Endothelial cell of umbilical vein (primary cell): ENCODE measurements at regions not wholly inside any gene's neighbourhood (a gene's known extent, or its start where the extent isn't known, plus 50 kb on each side); places are given as distances from the start of the nearest gene placed in this dataset.

ENCODE experiments used
- BruUV-seq: library from RNA; stranded (reverse); fragments of 400-500 nt; replicated peaks from 2 replicates; lab custom pipeline; 2021; lab: Mats Ljungman, UMichigan
- CTCF ChIA-PET: fragments of 300-600, 350-600 bp; sonication (Branson Sonifier 250); formaldehyde crosslinking; loops from one replicate; lab custom pipeline; 2021; ENCODE audit warnings: antibody characterized with exemption, inconsistent platforms; lab: Charles Lee
- POLR2A ChIA-PET: fragments of 300-600, 350-600 bp; sonication (Branson Sonifier 250); formaldehyde crosslinking; loops from one replicate; lab custom pipeline; 2021; ENCODE audit warnings: antibody characterized with exemption, inconsistent platforms; lab: Charles Lee
- DNase-seq: peaks from one replicate; pipeline ENCODE4 v3.0.0-alpha.2; 2011; ENCODE audit warnings: low read depth, low spot score
- FAIRE-seq: peaks from 2 replicates; lab custom pipeline; 2011; peaks lifted over from hg19 to GRCh38; lab: Jason Lieb, UNC
- H2AFZ ChIP-seq: 2 replicates; pipeline ENCODE4 v1.6.0; 2012; ENCODE audit warnings: low read depth, low read length, control low read depth, inconsistent platforms
- H3K27ac ChIP-seq: 2 replicates; pipeline ENCODE4 v1.5.1; 2011; ENCODE audit warnings: low read depth, mild to moderate bottlenecking, control low read depth, low read length, moderate library complexity; ENCODE audit not compliant: insufficient read depth
- H3K27me3 ChIP-seq, 2 experiments: 2 replicates each; pipeline versions ENCODE4 v1.6.0 to v1.6.1; 2011; ENCODE audit warnings: low read length in 2 of 2, mixed read lengths in 1 of 2; ENCODE audit not compliant: control insufficient read depth in 2 of 2, insufficient read depth in 2 of 2
- H3K36me3 ChIP-seq, 2 experiments: 2 replicates in 1 of 2; 3 replicates in 1 of 2; pipeline ENCODE4 v1.5.1; 2011; ENCODE audit warnings: low read length in 2 of 2, mild to moderate bottlenecking in 1 of 2, moderate library complexity in 1 of 2; ENCODE audit not compliant: control insufficient read depth in 2 of 2, insufficient read depth in 2 of 2; ENCODE audit errors: extremely low read depth in 1 of 2
- H3K4me1 ChIP-seq: 3 replicates; pipeline ENCODE4 v1.5.1; 2011; ENCODE audit warnings: mild to moderate bottlenecking, low read length; ENCODE audit not compliant: control insufficient read depth, insufficient read depth; ENCODE audit errors: extremely low read depth
- H3K4me2 ChIP-seq: 2 replicates; pipeline ENCODE4 v1.6.1; 2011; ENCODE audit warnings: low read length, control low read depth, mixed read lengths; ENCODE audit not compliant: insufficient read depth
- H3K4me3 ChIP-seq, 3 experiments: fragments of 200-600 bp in 1 of 3; sonication (generic), shearing (Covaris generic) in 1 of 3; replicated peaks in 1 of 3; 2 replicates each; pipeline ENCODE4 v1.5.1; 2011 to 2016; ENCODE audit warnings: control low read depth in 3 of 3, low read length in 3 of 3, mild to moderate bottlenecking in 2 of 3, inconsistent platforms in 1 of 3, low read depth in 1 of 3, moderate library complexity in 1 of 3; ENCODE audit not compliant: insufficient read depth in 1 of 3
- H3K79me2 ChIP-seq: 2 replicates; pipeline ENCODE4 v1.6.0; 2012; ENCODE audit warnings: low read length, inconsistent platforms; ENCODE audit not compliant: control insufficient read depth, insufficient read depth
- H3K9ac ChIP-seq: replicated peaks from 2 replicates; pipeline ENCODE3; 2011; ENCODE audit warnings: low read length, control low read depth; ENCODE audit not compliant: insufficient read depth; ENCODE audit errors: extremely low read depth
- H3K9me1 ChIP-seq: replicated peaks from 3 replicates; pipeline ENCODE4 v1.6.0; 2011; ENCODE audit warnings: mild to moderate bottlenecking, low read length; ENCODE audit not compliant: control insufficient read depth, insufficient read depth; ENCODE audit errors: extremely low read depth
- H3K9me3 ChIP-seq: replicated peaks from 2 replicates; pipeline ENCODE4 v1.5.1; 2012; ENCODE audit warnings: low read length, inconsistent platforms; ENCODE audit not compliant: control insufficient read depth, insufficient read depth
- H4K20me1 ChIP-seq: replicated peaks from 2 replicates; pipeline ENCODE3; 2011; ENCODE audit warnings: mild to moderate bottlenecking, low read length; ENCODE audit not compliant: control insufficient read depth, insufficient read depth; ENCODE audit errors: extremely low read depth
- EZH2 ChIP-seq: IDR thresholded peaks from 2 replicates; pipeline ENCODE4 v1.6.1; 2012; ENCODE audit warnings: borderline replicate concordance, low read depth, mild to moderate bottlenecking, moderate library complexity, low read length, inconsistent platforms; ENCODE audit not compliant: severe bottlenecking
- GATA2 ChIP-seq: IDR thresholded peaks from 2 replicates; pipeline ENCODE4 v1.7.0; 2011; ENCODE audit warnings: low read depth, mild to moderate bottlenecking, moderate library complexity, mixed read lengths, low read length; ENCODE audit not compliant: insufficient read length, insufficient read depth
- MAX ChIP-seq: IDR thresholded peaks from 2 replicates; pipeline ENCODE4 v1.6.1; 2011; ENCODE audit not compliant: insufficient read depth, insufficient read length
- POLR2A ChIP-seq: IDR thresholded peaks from 2 replicates; pipeline ENCODE4 v1.6.1; 2012; ENCODE audit warnings: low read depth, mild to moderate bottlenecking, control low read depth, low read length
- dilution Hi-C: fragments of 300-500 bp; cut with MboI; formaldehyde crosslinking; loops from one replicate; pipeline ENCODE4 v1.15.0; 2019; ENCODE audit warnings: low sequenced_read_pairs; ENCODE audit not compliant: extremely low pct_ligation_motif_present
- intact Hi-C: fragments of 100-400 bp; cut with micrococcal nuclease; formaldehyde crosslinking; loops from one replicate; pipeline ENCODE4 v1.10.0; 2022

- Histone ChIP-seq H3K9ac (no peak overlapping the region), H3K9me3 (no peaks in the 10 kb centered on the region), H3K79me2 (no peaks in the 10 kb centered on the region), H3K27me3 (no peaks in the 10 kb centered on the region), H3K9me1 (no peaks in the 10 kb centered on the region), H3K4me2 (no peak overlapping the region), H3K27ac (no peak overlapping the region), H4K20me1 (no peaks in the 10 kb centered on the region), H3K4me1 (peaks cover under 1% of the 10 kb centered on the region), H2AFZ (no peak overlapping the region), H3K36me3 (no peaks in the 10 kb centered on the region), H3K4me3 (no peak overlapping the region)
- DNase-seq = no peak
- dilution Hi-C loops (no loop called here), intact Hi-C loops (no loop called here)
- TF ChIP-seq GATA2 = no peak
- TF ChIP-seq MAX = peak; percentile 32
- FAIRE-seq = no peak
- CTCF ChIA-PET = interaction anchor here (1.0 kb wide), 1 partner anchor 815 kb away, joined by 3 read pairs; no protein-coding TSS in a partner anchor
- BruUV-seq = no TSS peak
- POLR2A ChIA-PET = no interaction called here
Observed at GRCh38 chr2:735670-736218, 58.5 kb upstream of the TMEM18 start.

GRCh38 chr2:734496-734895, 57.3 kb upstream of the TMEM18 start:
- ChIA-PET CTCF (no interaction called here), POLR2A (no interaction called here)
- no peaks in the 10 kb centered on the region for H3K79me2 ChIP-seq
- dilution Hi-C loops (no loop called here), intact Hi-C loops (no loop called here)
- DNase-seq (no peak), FAIRE-seq (no peak)
- H3K27ac ChIP-seq = no peak overlapping the region
- H3K36me3 ChIP-seq = no peaks in the 10 kb centered on the region
- no peaks in the 10 kb centered on the region for H3K4me1 ChIP-seq
- no peaks in the 10 kb centered on the region for H4K20me1 ChIP-seq
- no peaks in the 10 kb centered on the region for H3K27me3 ChIP-seq
- H2AFZ ChIP-seq = no peak overlapping the region
- BruUV-seq = no TSS peak
- TF ChIP-seq MAX (no peak), GATA2 (no peak), EZH2 (no peak), POLR2A (no peak)
- no peak overlapping the region for H3K4me2 ChIP-seq
- no peaks in the 10 kb centered on the region for H3K9me1 ChIP-seq
- no peak overlapping the region for H3K4me3 ChIP-seq
- no peak overlapping the region for H3K9ac ChIP-seq
- H3K9me3 ChIP-seq = no peaks in the 10 kb centered on the region
